GM18868 (cell line): ENCODE measurements at regions not wholly inside any gene's neighbourhood (a gene's known extent, or its start where the extent isn't known, plus 50 kb on each side); places are given as distances from the start of the nearest gene placed in this dataset.
"Not testable (repeated sequence)": the region's sequence is repeated elsewhere in the genome, so short reads cannot be mapped to it uniquely, and the experiment has no call there.

Experiments
- ATAC-seq: cut with Tn5 transposase; IDR thresholded peaks from one replicate; pipeline ENCODE4 v1.9.1; 2021; ENCODE audit warnings: mild to moderate bottlenecking, moderate library complexity; ENCODE audit not compliant: unreplicated experiment

DNA sequence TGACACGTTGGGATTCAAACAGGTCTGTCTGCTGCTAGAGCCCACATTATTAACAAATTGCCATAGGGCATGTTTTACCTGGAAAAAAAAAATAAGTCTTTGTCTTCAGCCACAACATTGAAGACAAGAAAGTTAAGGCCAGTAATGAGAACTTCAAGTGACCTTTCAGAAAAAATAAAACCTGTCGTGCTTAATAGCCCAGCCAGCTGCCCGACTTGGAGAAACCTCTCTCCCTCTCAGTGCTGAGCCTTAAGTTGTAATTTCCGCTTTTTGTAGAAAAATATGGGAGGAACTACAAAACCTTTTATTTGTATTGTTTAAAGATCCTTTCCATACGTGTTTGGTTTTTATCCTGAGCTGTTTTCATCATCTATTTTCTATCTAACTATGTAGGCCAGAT is 454.3 kb upstream of the SLITRK6 start:
- ATAC-seq, result not testable (repeated sequence)

GRCh38 chr13:86255820-86256219 is 456.6 kb upstream of the SLITRK6 start:
- not testable (repeated sequence) for ATAC-seq

GRCh38 chr13:86269511-86269910 is 470.3 kb upstream of the SLITRK6 start:
- ATAC-seq, result no peak

- peak; percentile 85 for ATAC-seq
These were observed 483.2 kb upstream of the SLITRK6 start for GRCh38 chr13:86282442-86282841.

- no peak for ATAC-seq
These were observed 483.8 kb upstream of the SLITRK6 start for GRCh38 chr13:86283031-86283430.

DNA sequence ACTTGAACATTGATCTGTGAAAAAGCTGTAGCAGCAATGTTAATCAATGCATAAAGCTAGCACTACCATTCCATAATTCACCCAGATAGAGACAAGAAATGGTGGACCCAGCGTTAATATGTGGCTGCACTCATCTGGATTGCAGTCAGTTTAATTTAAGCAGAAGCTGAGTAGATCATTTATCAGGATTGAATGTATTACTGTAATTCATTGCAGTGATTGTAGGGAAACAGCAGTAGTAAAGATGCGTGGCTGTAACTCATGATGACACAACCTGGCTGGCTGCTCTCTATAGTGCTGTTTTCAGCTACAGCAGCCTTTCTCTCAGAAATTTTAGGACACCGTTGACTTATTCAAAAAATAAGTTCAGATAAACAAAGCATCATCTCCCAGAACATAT is 499.5 kb upstream of the SLITRK6 start:
- no peak for ATAC-seq

DNA sequence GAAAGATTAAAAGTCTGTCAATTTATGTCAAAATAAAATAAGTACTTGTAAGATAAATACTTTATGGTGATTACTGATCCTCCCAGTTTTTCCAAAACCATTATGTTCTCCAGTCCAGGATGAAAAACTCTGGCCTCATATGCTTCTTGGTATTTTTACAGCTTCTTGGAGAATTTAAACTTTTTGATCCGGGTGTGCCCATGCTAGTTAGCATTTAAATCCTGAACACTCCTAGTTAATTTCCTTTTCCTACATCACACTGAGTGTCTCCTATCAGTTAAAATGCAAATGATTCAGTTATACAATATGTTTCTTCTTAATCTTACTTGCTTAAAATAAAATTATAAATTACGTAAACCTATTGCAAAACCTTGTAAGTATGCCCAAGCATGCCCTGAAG is 499.9 kb upstream of the SLITRK6 start:
- ATAC-seq, result no peak

DNA sequence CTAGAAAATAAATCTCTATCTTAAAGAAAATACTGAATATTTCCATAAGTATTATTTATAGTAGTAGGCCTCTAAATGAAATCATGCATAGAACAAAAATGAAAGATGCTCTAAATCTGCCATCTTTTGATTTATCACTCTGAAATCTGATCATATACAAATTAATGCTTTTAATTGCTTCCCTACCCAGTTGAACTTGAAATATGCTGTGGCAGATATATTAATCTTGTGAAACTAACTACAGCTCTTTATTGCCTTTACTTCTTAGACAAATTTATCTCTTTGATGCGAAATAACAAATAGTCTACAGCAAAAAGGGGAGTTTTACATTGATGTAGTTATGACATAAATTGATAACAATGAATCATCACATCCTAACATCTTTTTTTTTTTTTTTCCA is 510.7 kb upstream of the SLITRK6 start:
- no peak for ATAC-seq

- no peak for ATAC-seq
These were observed 514.2 kb upstream of the SLITRK6 start for GRCh38 chr13:86313421-86313820.

DNA sequence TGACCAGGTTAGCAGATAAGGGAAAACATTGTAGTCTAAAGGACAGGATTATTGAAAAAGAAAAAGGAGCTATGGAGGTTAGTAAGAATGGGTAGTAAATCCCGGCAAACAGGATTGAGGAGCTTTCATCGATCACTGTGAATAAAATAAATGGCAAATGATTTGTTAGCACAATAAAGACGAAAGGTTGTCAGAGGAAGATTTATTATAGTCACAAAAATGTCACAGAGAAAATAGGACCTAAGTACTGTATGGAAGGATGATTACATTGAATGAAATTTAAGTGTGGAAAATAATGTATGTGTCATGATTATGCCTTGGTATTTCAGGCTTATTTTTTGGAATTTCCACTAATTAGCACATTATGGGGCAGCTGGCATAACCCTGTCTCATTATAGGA is 519.2 kb upstream of the SLITRK6 start:
- ATAC-seq, result no peak

- ATAC-seq, result no peak
These were observed 525.0 kb upstream of the SLITRK6 start for GRCh38 chr13:86324191-86324590.

GRCh38 chr13:86355301-86355700 is 556.1 kb upstream of the SLITRK6 start:
- ATAC-seq, result no peak

GRCh38 chr13:86357106-86357505 is 557.9 kb upstream of the SLITRK6 start:
- no peak for ATAC-seq

GRCh38 chr13:86363749-86364148 is 564.5 kb upstream of the SLITRK6 start:
- not testable (repeated sequence) for ATAC-seq

DNA sequence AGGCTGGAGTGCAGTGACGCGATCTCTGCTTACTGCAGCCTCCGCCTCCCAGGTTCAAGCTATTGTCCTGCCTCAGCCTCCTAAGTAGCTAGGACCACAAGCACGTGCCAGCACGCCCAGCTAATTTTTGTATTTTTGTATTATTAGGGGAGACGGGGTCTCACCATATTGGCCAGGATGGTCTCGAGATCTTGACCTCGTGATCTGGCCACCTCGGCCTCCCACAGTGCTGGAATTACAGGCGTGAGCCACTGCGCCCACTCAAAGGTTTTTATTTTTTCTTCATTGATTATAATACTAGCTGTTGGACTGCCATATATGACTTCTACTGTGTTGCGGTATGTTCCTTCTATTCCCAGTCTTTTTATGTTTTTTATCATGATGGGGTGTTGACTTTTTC is 569.7 kb upstream of the SLITRK6 start:
- ATAC-seq, result no peak

DNA sequence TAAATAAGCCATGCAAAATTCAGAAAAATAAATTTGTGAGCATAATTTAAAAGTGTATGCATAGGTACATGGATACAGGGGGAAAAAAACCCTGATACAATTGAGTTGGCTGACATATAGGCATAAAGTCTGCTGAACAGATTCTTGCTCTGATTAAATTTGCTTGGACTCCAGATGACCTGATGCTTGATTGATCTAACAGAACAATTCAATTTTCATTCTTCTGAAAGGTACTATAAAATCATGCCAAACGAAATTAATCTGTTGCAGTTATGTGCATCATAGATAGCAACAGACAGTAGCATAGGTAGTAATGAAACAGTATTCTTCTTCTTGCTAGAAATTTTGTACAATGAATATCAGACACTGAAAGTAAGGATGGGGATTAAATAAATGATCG is 578.2 kb upstream of the SLITRK6 start:
- no peak for ATAC-seq

DNA sequence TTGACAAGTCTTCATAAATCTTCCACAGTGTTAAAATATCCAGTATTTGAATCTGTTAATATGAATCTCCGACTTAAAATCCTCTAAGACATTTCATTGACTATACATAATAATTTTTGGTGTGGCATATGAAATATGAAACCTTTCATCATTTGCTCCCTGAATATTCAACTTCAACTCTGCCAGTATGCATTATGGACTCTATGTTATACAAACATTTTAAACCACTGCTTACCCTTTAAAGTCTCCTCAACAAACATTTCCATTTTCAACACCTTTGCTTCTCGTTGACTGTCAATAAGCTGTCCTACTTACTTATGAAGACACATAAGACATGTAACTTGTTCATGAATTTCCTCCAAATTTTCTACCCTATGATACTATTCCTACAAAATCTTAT is 579.4 kb upstream of the SLITRK6 start:
- no peak for ATAC-seq

DNA sequence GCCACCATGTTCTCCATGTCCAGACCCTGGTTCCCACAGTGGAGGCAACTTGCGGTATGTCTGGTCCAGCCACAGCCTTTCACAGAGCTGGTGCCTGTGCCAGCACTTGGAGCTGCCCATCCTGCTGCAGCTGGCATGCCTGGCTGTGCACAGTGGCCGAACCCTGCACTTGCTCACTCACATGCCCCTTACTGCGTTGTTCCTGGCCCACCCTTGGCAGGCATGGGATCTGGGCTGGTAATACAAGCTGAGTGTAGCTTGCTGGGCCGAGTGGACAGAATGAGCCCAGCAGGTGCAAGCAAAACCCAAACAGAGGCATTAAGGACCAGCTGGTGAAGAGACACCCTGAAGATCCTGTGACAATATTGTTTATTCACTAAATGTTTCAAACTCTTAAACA is 583.9 kb upstream of the SLITRK6 start:
- ATAC-seq, result no peak

- ATAC-seq, result no peak
These were observed 584.3 kb upstream of the SLITRK6 start for GRCh38 chr13:86383561-86383960.

GRCh38 chr13:86397635-86398034 is 598.4 kb upstream of the SLITRK6 start:
- ATAC-seq, result no peak

GRCh38 chr13:86399572-86399971 is 600.4 kb upstream of the SLITRK6 start:
- ATAC-seq, result no peak

DNA sequence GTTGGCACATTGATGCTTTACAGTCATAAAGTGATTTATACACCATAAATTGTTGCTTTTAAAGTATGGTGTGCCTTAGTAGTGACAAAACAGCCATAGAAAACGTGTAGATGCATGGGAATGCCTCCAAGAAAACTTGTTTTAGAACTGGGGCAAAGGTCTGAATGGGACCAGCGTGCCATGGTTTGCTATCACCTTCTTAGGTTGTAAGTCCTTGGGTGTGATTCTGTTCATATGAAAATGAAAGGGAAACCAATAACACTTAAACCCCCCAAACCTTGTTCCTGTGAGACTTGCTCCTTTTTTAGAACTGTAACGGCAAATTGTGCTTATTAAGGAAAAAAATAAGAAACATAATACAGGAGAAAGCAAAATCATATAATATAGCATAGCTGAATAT is 603.3 kb upstream of the SLITRK6 start:
- ATAC-seq, result no peak

DNA sequence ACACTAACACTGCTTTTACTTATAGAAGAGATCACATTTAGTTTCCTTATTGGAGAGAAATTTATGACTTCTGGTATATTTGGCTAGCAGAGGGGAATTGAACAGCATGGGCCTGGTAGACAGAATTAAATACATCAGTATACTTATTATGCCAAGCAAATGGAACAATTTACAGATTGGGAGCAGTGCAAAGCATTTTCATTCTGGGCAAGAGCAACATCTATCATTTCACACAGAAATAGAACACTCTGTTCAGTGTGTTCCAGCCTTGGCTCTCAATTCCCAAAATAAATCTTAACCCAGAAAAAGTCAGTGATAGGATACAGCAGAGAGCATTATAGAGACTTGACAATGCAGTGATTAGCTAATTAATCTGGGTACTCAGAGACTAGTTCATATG is 604.0 kb upstream of the SLITRK6 start:
- no peak for ATAC-seq
